ENCODE measurements at regions not wholly inside any gene's neighbourhood (a gene's known extent, or its start where the extent isn't known, plus 50 kb on each side); places are given as distances from the start of the nearest gene placed in this dataset.

DNA sequence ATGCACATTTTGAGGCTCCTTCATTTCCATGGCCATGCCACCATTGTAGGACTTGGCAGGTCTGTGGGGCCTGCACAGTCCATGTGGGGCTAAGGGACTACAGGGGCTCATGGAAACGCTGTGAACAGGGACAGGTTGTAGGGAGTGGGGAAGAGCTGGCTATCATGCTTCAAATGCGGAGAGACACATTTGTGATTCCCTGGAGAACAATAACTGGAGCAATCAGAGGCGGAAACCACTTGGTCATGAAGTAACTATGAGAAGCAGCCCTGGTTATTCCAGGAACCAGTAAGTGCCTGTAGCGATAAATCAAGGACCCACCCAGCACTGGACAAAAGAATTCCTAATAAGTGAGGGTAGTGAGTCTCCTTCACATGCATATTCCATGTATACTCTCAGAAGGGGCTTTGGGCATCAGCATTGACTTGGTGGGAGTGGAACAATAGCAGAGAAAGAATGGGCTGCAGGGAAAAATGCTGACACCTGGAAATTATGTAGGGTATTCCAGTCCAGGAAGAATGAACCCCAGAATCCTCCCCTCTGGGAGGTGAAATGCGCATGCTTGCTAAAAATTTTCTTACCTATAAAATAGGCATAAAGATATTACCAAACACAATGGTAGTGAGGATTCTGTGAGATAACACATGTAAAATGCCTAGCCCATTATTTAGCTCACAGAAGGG lies 251.4 kb upstream of the ROPN1 start:
- H3K27me3 Mint-ChIP-seq, result no peaks in the 10 kb centered on the region
- H3K27ac Mint-ChIP-seq, result no peak overlapping the region
- no peaks in the 10 kb centered on the region for H3K9me3 Mint-ChIP-seq
- no peak for DNase-seq (ENCODE audit: extremely low spot score, unreplicated experiment)
- H3K4me1 Mint-ChIP-seq (ENCODE audit: unreplicated experiment), result no peaks in the 10 kb centered on the region
- no peaks in the 10 kb centered on the region for H3K36me3 Mint-ChIP-seq
- H3K4me3 Mint-ChIP-seq, result no peak overlapping the region
- TF ChIP-seq, protein P1, sequence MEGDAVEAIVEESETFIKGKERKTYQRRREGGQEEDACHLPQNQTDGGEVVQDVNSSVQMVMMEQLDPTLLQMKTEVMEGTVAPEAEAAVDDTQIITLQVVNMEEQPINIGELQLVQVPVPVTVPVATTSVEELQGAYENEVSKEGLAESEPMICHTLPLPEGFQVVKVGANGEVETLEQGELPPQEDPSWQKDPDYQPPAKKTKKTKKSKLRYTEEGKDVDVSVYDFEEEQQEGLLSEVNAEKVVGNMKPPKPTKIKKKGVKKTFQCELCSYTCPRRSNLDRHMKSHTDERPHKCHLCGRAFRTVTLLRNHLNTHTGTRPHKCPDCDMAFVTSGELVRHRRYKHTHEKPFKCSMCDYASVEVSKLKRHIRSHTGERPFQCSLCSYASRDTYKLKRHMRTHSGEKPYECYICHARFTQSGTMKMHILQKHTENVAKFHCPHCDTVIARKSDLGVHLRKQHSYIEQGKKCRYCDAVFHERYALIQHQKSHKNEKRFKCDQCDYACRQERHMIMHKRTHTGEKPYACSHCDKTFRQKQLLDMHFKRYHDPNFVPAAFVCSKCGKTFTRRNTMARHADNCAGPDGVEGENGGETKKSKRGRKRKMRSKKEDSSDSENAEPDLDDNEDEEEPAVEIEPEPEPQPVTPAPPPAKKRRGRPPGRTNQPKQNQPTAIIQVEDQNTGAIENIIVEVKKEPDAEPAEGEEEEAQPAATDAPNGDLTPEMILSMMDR (conservative IDR thresholded peaks at IDR 0.05), result no peak

DNA sequence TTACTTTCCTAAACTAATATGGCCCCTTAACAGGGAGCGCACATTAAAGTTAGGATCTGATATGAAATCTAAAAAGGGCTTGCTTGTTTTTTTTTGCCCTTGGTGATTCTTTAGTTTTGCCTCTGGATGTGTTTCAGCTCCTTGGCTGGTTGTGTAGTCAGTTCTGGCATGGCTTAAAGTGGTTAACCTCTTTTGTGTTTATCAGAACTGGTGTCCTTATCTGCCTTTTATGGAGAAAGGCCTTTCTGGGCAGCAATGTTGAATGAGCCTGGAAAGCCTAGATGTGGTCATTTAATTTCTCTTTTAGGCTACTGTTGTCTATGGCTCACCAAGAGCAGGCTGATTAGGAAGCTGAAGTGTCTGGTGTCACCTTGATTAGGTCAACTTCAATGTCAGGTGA lies 254.5 kb upstream of the ROPN1 start:
- H3K27ac Mint-ChIP-seq, result no peak overlapping the region
- no peak overlapping the region for H3K4me3 Mint-ChIP-seq
- H3K36me3 Mint-ChIP-seq, result no peaks in the 10 kb centered on the region
- no peak for DNase-seq (ENCODE audit: extremely low spot score, unreplicated experiment)
- no peaks in the 10 kb centered on the region for H3K9me3 Mint-ChIP-seq
- TF ChIP-seq, protein P1 (conservative IDR thresholded peaks at IDR 0.05), result no peak
- peaks cover 4% of the 10 kb centered on the region for H3K27me3 Mint-ChIP-seq
- H3K4me1 Mint-ChIP-seq (ENCODE audit: unreplicated experiment), result peaks cover 13% of the 10 kb centered on the region

DNA sequence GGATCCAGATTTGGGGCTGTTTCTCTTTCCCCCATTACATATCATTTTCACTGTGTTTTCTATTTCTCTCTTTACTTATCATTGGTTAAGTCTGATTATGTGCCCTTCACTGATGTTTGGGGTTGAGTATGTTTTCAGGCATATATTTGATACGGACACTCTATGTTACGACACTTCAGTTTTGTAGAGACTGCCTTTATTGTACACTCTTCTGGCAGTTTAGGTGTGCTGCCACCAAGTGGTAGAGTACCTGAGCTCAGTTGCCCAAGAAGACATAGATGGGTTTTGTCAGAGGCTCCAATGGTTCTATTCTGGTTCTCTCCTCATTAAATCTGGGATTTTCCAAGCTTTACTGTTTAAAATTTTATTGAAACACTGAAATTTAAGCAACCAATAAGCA lies 255.0 kb upstream of the ROPN1 start:
- H3K27me3 Mint-ChIP-seq, result peaks cover 4% of the 10 kb centered on the region

DNA sequence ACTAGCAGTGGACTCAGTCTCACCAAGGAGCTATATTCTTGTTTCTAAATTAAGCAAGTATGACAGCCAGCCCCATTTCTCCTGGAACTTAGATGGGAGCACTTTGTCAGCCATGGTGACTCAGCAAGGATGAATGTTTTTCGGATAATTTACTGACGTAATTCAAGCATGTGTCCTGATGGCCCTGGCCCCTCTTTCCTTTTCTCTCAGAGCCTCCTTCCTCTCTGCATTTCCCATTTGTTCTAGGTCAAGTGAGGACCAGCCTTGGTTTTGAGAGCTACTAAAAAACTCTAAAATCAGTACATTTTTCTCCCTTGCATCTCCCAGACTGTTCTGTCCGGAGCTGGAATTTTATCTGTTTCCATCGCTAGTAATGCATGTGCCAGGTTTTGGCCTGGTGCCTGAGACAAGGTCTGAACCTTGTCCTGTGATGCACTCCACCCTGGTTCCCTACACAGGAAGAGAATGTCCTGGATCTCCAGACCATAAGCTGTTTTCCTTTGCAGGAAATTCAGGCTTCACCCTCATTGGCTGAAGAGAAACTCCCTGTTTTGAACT lies 256.6 kb upstream of the ROPN1 start:
- Mint-ChIP-seq H3K36me3 (no peaks in the 10 kb centered on the region), H3K27ac (no peak overlapping the region), H3K9me3 (no peaks in the 10 kb centered on the region), H3K27me3 (peaks cover 7% of the 10 kb centered on the region), H3K4me3 (no peak overlapping the region), H3K4me1 (ENCODE audit: unreplicated experiment) (peaks cover 13% of the 10 kb centered on the region)
- TF ChIP-seq, protein P1 (conservative IDR thresholded peaks at IDR 0.05), result no peak
- no peak for DNase-seq (ENCODE audit: extremely low spot score, unreplicated experiment)

More for the DNA sequence above, 255.0 kb upstream of the ROPN1 start:
- no peak overlapping the region for H3K27ac Mint-ChIP-seq
- H3K4me1 Mint-ChIP-seq (ENCODE audit: unreplicated experiment), result peaks cover 13% of the 10 kb centered on the region
- H3K9me3 Mint-ChIP-seq, result no peaks in the 10 kb centered on the region
- TF ChIP-seq, protein P1 (conservative IDR thresholded peaks at IDR 0.05), result peak; percentile 57
- no peak overlapping the region for H3K4me3 Mint-ChIP-seq
- DNase-seq (ENCODE audit: extremely low spot score, unreplicated experiment), result no peak
- H3K36me3 Mint-ChIP-seq, result no peaks in the 10 kb centered on the region

DNA sequence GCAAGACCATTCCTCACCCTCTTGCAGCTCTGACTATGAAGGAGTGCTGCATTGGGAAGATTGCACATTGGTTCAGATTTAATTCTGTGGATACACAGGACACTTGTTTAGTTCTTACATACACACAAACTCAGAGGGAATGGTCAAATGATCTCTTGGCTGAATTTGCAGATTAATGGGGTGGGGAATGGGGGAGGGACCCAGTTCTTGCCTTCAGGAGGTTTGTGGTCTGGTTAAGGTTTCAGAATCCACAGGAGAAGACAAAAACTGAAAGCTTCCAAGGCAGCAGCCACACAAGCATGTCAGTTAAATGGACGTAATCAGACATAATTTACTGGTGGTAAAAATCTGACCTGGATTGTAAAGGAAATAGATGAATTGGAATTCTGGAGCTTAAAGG lies 257.1 kb upstream of the ROPN1 start:
- TF ChIP-seq, protein P1 (conservative IDR thresholded peaks at IDR 0.05), result no peak
- H3K36me3 Mint-ChIP-seq, result no peaks in the 10 kb centered on the region
- H3K9me3 Mint-ChIP-seq, result no peaks in the 10 kb centered on the region
- no peak for DNase-seq (ENCODE audit: extremely low spot score, unreplicated experiment)
- H3K27ac Mint-ChIP-seq, result no peak overlapping the region
- H3K27me3 Mint-ChIP-seq, result peaks cover 7% of the 10 kb centered on the region
- H3K4me3 Mint-ChIP-seq, result no peak overlapping the region
- H3K4me1 Mint-ChIP-seq (ENCODE audit: unreplicated experiment), result peaks cover 13% of the 10 kb centered on the region
